GM10248 (cell line): ENCODE measurements at regions not wholly inside any gene's neighbourhood (a gene's known extent, or its start where the extent isn't known, plus 50 kb on each side); places are given as distances from the start of the nearest gene placed in this dataset.
"Not testable (repeated sequence)": the region's sequence is repeated elsewhere in the genome, so short reads cannot be mapped to it uniquely, and the experiment has no call there.

ENCODE experiments used
- CTCF ChIA-PET: fragments of 300-600 bp; sonication (Branson Sonifier 250); formaldehyde crosslinking; extraction: SDS; loops from one replicate; lab custom pipeline; 2021; ENCODE audit warnings: antibody characterized with exemption; lab: Yijun Ruan, JAX
- POLR2A ChIA-PET: fragments of 350-650 bp; sonication (Branson Sonifier 250); formaldehyde crosslinking; extraction: SDS; loops from one replicate; lab custom pipeline; 2020; ENCODE audit warnings: antibody characterized with exemption; lab: Yijun Ruan, JAX
- DNase-seq: peaks from one replicate; pipeline ENCODE4 v3.0.0; 2012; ENCODE audit errors: extremely low spot score
- TF ChIP-seq, protein P1 (sequence below): IDR thresholded peaks from 2 replicates; pipeline ENCODE4 v1.5.1; 2012; ENCODE audit warnings: mild to moderate bottlenecking, low read depth; ENCODE audit errors: extremely low read depth, missing control alignments, control extremely low read depth

DNA sequence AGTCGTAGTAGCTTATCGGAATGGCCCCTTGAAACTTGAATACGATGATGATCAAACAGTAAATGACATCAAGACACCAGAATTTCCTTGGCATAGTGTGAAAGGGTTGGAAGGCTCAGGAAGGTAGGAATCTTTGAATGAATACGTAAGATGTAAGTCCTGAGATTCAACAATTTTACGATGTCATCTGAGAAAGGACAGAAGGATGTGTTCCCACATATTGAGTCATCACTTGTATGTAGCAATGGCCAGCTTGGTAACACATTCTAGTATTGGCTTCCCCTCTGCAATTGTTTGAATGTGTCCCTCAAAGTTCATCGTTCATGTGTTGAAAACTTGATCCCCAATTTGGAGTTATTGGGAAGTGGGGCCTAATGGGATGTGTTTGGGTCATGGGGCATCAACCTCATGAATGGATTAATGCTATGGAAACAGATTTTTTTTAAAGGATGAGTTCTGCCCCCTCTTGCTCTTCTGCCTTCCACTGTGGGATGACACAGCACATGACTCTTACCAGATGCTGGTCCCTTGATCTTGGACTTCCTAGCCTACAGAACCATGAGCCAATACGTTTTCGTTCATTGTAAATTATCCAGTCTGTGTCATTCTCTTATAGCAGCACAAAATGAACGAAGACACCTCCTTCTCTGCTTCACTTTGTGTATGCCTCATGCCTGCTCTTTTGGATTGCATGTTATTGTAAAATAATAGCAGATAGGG is 284.6 kb downstream of the BCAT1 start:
- TF ChIP-seq, protein P1, sequence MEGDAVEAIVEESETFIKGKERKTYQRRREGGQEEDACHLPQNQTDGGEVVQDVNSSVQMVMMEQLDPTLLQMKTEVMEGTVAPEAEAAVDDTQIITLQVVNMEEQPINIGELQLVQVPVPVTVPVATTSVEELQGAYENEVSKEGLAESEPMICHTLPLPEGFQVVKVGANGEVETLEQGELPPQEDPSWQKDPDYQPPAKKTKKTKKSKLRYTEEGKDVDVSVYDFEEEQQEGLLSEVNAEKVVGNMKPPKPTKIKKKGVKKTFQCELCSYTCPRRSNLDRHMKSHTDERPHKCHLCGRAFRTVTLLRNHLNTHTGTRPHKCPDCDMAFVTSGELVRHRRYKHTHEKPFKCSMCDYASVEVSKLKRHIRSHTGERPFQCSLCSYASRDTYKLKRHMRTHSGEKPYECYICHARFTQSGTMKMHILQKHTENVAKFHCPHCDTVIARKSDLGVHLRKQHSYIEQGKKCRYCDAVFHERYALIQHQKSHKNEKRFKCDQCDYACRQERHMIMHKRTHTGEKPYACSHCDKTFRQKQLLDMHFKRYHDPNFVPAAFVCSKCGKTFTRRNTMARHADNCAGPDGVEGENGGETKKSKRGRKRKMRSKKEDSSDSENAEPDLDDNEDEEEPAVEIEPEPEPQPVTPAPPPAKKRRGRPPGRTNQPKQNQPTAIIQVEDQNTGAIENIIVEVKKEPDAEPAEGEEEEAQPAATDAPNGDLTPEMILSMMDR, result no peak
- no peak for DNase-seq
- CTCF ChIA-PET, result interaction anchor here (1.6 kb wide), 1 partner anchor 10 kb away, joined by 5 read pairs; no protein-coding TSS in a partner anchor
- POLR2A ChIA-PET, result no interaction called here

DNA sequence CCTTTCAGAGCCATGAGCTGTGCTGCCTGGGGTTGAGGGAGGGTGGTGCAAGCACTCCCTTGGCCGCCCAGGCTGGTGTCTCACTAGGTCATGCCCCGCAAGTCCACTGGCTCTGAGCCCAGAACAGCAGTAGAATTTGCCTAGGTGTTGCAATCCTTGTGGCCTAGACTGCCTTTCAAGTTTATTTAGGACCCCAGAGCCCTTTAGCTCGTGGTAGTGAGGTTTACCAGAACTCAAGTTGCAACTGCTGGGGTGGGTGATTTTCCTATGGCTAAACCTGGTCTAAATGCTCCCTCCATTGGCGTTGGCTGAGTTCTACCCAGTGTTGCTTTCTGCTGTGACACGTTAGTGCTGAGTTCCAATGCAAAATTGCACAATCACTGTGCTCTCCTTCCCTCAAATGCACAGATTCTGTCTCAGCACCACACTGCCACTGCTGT is 287.2 kb downstream of the BCAT1 start:
- CTCF ChIA-PET, result no interaction called here
- POLR2A ChIA-PET, result no interaction called here
- no peak for DNase-seq
- TF ChIP-seq, protein P1, result no peak

DNA sequence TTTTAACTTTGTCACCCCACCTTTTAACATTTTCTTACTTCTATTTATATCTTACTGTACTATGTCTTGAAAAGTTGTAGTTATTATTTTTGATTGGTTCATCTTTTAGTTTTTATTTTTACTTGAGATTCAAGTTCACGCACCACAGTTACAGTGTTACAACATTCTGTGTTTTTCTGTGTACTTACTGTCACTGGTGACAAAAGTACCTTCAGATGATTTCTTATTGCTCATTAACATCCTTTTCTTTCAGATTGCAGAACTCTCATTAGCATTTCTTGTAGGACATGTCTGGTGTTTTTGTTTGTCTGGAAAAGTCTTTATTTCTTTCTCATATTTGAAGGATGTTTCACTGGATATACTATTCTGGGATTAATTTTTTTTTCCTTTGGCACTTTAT is 289.9 kb downstream of the BCAT1 start:
- TF ChIP-seq, protein P1, result no peak
- CTCF ChIA-PET, result no interaction called here
- DNase-seq, result no peak
- POLR2A ChIA-PET, result no interaction called here

DNA sequence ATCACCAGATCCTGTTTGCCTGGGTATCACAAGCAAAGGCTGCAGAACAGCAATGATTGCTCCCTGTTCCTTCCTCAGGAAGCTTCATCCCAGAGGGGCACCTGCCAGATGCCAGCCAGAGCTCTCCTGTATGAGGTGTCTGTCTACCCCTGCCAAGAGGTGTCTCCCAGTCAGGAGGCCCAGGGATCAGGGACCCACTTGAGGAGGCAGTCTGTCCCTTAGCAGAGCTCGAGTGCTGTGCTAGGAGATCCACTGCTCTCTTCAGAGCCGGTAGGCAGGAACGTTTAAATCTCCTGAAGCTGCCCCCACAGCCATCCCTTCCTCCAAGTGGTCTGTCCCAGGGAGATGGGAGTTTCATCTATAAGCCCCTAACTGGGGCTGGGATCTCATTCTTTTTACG is 294.6 kb downstream of the BCAT1 start:
- not testable (repeated sequence) for DNase-seq

DNA sequence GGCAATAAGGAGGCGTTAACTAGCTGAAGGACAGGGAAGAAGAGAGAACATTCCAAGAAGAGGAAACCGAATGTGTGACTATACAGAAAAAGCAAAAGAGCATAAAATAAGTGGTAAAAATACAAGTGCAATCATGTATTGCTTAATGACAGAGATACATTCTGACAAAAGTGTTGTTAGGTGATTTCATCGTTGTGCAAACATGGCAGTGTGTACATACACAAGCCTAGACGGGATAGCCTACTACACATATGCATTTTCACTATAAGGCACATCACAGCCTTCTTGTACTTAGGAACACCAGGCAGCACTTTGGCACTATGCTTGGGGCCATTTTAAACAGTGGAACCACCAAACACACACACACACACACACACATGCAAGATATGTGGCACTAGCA is 299.3 kb downstream of the BCAT1 start:
- ChIA-PET CTCF (no interaction called here), POLR2A (no interaction called here)
- DNase-seq, result no peak
- TF ChIP-seq, protein P1, result no peak

More for the DNA sequence above, 294.6 kb downstream of the BCAT1 start:
- POLR2A ChIA-PET, result not testable (repeated sequence)
- CTCF ChIA-PET, result interaction anchor here (1.0 kb wide), 1 partner anchor 10 kb away, joined by 5 read pairs; no protein-coding TSS in a partner anchor

DNA sequence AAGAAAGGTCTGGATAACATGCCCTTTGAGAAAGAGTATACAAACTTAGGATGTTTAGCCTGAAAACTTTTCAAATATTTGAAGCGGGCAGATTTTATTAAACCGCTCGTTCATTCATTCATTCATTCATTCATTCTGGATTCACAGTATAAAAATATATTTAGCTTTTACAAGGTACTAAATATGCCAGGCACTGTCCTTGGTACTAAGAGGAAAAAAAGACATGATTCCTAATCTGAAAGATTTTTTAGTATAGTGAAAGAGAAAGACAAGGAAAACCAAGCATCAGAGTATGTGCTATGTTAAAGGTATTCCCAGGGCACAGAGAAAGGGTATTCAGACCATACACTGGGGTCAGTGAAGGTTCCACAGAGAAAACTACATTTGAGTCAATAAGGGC is 299.7 kb downstream of the BCAT1 start:
- DNase-seq, result no peak
- CTCF ChIA-PET, result no interaction called here
- TF ChIP-seq, protein P1, result no peak
- POLR2A ChIA-PET, result no interaction called here

DNA sequence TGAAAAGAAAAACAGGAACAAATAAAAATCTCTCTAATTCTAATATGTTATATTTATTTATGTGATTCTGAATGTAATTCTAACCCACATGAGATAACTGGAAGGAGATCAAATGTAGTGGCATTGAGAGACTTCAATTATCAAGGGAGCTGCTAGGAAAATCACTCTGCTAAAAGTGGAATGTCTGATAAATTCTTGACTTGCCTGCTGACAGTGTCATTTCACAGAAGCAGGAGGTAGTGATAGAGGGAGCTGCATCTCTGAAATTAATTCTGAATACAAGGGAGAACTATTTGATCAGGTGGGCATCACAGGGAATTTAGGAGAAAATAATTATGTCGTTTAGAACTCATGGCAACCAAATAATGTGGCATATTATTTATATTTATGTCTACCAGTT is 303.6 kb downstream of the BCAT1 start:
- ChIA-PET POLR2A (no interaction called here), CTCF (no interaction called here)
- no peak for DNase-seq
- TF ChIP-seq, protein P1, result no peak
